B cell (primary cell): ENCODE measurements at regions not wholly inside any gene's neighbourhood (a gene's known extent, or its start where the extent isn't known, plus 50 kb on each side); places are given as distances from the start of the nearest gene placed in this dataset.

Experiments used
- EZH2 ChIP-seq: IDR thresholded peaks from 2 replicates; pipeline ENCODE4 v1.6.1; 2012; ENCODE audit warnings: borderline replicate concordance, low read depth, mild to moderate bottlenecking, moderate library complexity, low read length; ENCODE audit not compliant: insufficient read depth, poor library complexity, severe bottlenecking
- TF ChIP-seq, protein P1 (sequence below): fragments of 200-600 bp; IDR thresholded peaks from one replicate; pipeline ENCODE4 v1.8.0; 2022; ENCODE audit warnings: antibody characterized with exemption, mild to moderate bottlenecking

GRCh38 chr4:183029365-183029764 lies 69.7 kb upstream of the WWC2 start:
- TF ChIP-seq, protein P1, sequence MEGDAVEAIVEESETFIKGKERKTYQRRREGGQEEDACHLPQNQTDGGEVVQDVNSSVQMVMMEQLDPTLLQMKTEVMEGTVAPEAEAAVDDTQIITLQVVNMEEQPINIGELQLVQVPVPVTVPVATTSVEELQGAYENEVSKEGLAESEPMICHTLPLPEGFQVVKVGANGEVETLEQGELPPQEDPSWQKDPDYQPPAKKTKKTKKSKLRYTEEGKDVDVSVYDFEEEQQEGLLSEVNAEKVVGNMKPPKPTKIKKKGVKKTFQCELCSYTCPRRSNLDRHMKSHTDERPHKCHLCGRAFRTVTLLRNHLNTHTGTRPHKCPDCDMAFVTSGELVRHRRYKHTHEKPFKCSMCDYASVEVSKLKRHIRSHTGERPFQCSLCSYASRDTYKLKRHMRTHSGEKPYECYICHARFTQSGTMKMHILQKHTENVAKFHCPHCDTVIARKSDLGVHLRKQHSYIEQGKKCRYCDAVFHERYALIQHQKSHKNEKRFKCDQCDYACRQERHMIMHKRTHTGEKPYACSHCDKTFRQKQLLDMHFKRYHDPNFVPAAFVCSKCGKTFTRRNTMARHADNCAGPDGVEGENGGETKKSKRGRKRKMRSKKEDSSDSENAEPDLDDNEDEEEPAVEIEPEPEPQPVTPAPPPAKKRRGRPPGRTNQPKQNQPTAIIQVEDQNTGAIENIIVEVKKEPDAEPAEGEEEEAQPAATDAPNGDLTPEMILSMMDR, result no peak
- no peak for TF ChIP-seq EZH2
